A172 (cell line): ENCODE measurements at regions not wholly inside any gene's neighbourhood (a gene's known extent, or its start where the extent isn't known, plus 50 kb on each side); places are given as distances from the start of the nearest gene placed in this dataset.
A peak's percentile ranks its signal among the peaks of the same experiment; 100 is the strongest.

Experiments
- DNase-seq: peaks from one replicate; pipeline ENCODE4 v3.0.0-alpha.2; 2015; ENCODE audit warnings: low spot score

GRCh38 chr13:34805347-34805746 lies 136.7 kb upstream of the NBEA start:
- DNase-seq, result no peak

- no peak for DNase-seq
These were observed 133.4 kb upstream of the NBEA start for GRCh38 chr13:34808649-34809048.

- no peak for DNase-seq
These were observed 131.1 kb upstream of the NBEA start for GRCh38 chr13:34810996-34811395.

- DNase-seq, result no peak
These were observed 126.5 kb upstream of the NBEA start for GRCh38 chr13:34815526-34815925.

- peak; percentile 9 for DNase-seq
These were observed 125.7 kb upstream of the NBEA start for GRCh38 chr13:34816245-34816884.

- no peak for DNase-seq
These were observed 125.0 kb upstream of the NBEA start for GRCh38 chr13:34816908-34817665.

GRCh38 chr13:34822650-34823049 lies 119.4 kb upstream of the NBEA start:
- DNase-seq, result no peak

- DNase-seq, result no peak
These were observed 115.6 kb upstream of the NBEA start for GRCh38 chr13:34826432-34826831.

GRCh38 chr13:34833562-34834182 lies 108.4 kb upstream of the NBEA start:
- no peak for DNase-seq

- no peak for DNase-seq
These were observed 99.6 kb upstream of the NBEA start for GRCh38 chr13:34842466-34842865.

- DNase-seq, result no peak
These were observed 94.3 kb upstream of the NBEA start for GRCh38 chr13:34847766-34848165.

- no peak for DNase-seq
These were observed 92.7 kb upstream of the NBEA start for GRCh38 chr13:34849406-34849805.

- no peak for DNase-seq
These were observed 88.9 kb upstream of the NBEA start for GRCh38 chr13:34853161-34853560.

GRCh38 chr13:34857558-34858325 lies 84.3 kb upstream of the NBEA start:
- no peak for DNase-seq

- no peak for DNase-seq
These were observed 79.8 kb upstream of the NBEA start for GRCh38 chr13:34862311-34862710.

GRCh38 chr13:34862716-34863115 lies 79.4 kb upstream of the NBEA start:
- no peak for DNase-seq

GRCh38 chr13:34863360-34864135 lies 78.5 kb upstream of the NBEA start:
- peak; percentile 81 for DNase-seq

- peak; percentile 8 for DNase-seq
These were observed 77.4 kb upstream of the NBEA start for GRCh38 chr13:34864671-34865070.

- peak; percentile 19 for DNase-seq
These were observed 74.5 kb upstream of the NBEA start for GRCh38 chr13:34867590-34867989.

GRCh38 chr13:34868733-34869132 lies 73.3 kb upstream of the NBEA start:
- DNase-seq, result no peak

GRCh38 chr13:34869696-34870095 lies 72.4 kb upstream of the NBEA start:
- DNase-seq, result no peak

GRCh38 chr13:34878329-34878728 lies 63.7 kb upstream of the NBEA start:
- DNase-seq, result no peak
